Brain microvascular endothelial cell (primary cell): ENCODE measurements at regions not wholly inside any gene's neighbourhood (a gene's known extent, or its start where the extent isn't known, plus 50 kb on each side); places are given as distances from the start of the nearest gene placed in this dataset.
"Not testable (repeated sequence)": the region's sequence is repeated elsewhere in the genome, so short reads cannot be mapped to it uniquely, and the experiment has no call there.

Source experiments
- DNase-seq: peaks from one replicate; pipeline ENCODE4 v3.0.0-alpha.2; 2020
- H3K27ac ChIP-seq: fragments of 250-450 bp; sonication (Bioruptor Pico); 2 replicates; pipeline ENCODE4 v1.5.1; 2020; ENCODE audit warnings: mild to moderate bottlenecking, moderate library complexity
- H3K27me3 ChIP-seq: fragments of 250-450 bp; sonication (Bioruptor Pico); replicated peaks from 2 replicates; pipeline ENCODE4 v1.5.1; 2020; ENCODE audit warnings: mild to moderate bottlenecking
- H3K36me3 ChIP-seq: fragments of 250-450 bp; sonication (Bioruptor Pico); replicated peaks from 2 replicates; pipeline ENCODE4 v1.5.1; 2020; ENCODE audit warnings: mild to moderate bottlenecking
- H3K4me3 ChIP-seq: 2 replicates; pipeline ENCODE4 v1.5.1; 2011; ENCODE audit warnings: low read depth, mild to moderate bottlenecking, control low read depth, low read length, moderate library complexity
- in situ Hi-C: cut with HindIII; loops from 2 replicates; pipeline ENCODE4 v1.10.0; 2017; ENCODE audit warnings: low sequenced_read_pairs, low pct_ligation_motif_present
- TF ChIP-seq, protein P1 (sequence below): IDR thresholded peaks from 2 replicates; pipeline ENCODE4 v1.5.1; 2011; ENCODE audit warnings: low read depth, mild to moderate bottlenecking, moderate library complexity, low read length, control low read depth, inconsistent platforms; ENCODE audit errors: missing control alignments

DNA sequence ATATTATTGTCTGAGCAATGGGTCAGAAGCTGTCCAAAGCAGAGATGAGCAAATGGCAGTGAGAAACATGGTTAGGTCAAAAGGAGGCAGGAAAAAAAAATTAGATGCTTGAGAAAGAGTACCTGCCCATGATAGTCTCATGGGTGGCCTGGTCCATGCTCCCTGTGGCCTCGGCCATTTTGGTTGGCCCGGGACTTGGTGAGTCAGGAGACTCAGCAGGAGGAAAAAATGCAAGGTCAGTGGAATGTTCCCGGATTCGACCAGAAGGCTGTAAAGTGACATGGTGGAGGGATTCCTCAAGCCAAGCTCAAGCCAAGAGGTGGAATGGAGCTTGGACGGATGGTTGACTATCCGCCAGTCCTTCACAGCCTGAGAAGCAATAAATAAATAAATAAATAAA is 236.7 kb downstream of the ASMT start:
- TF ChIP-seq, protein P1, sequence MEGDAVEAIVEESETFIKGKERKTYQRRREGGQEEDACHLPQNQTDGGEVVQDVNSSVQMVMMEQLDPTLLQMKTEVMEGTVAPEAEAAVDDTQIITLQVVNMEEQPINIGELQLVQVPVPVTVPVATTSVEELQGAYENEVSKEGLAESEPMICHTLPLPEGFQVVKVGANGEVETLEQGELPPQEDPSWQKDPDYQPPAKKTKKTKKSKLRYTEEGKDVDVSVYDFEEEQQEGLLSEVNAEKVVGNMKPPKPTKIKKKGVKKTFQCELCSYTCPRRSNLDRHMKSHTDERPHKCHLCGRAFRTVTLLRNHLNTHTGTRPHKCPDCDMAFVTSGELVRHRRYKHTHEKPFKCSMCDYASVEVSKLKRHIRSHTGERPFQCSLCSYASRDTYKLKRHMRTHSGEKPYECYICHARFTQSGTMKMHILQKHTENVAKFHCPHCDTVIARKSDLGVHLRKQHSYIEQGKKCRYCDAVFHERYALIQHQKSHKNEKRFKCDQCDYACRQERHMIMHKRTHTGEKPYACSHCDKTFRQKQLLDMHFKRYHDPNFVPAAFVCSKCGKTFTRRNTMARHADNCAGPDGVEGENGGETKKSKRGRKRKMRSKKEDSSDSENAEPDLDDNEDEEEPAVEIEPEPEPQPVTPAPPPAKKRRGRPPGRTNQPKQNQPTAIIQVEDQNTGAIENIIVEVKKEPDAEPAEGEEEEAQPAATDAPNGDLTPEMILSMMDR = no peak
- DNase-seq = peak; percentile 3
- Histone ChIP-seq H3K27me3 (no peaks in the 10 kb centered on the region), H3K4me3 (no peak overlapping the region), H3K36me3 (no peaks in the 10 kb centered on the region), H3K27ac (no peak overlapping the region)
- in situ Hi-C loops = no loop called here

DNA sequence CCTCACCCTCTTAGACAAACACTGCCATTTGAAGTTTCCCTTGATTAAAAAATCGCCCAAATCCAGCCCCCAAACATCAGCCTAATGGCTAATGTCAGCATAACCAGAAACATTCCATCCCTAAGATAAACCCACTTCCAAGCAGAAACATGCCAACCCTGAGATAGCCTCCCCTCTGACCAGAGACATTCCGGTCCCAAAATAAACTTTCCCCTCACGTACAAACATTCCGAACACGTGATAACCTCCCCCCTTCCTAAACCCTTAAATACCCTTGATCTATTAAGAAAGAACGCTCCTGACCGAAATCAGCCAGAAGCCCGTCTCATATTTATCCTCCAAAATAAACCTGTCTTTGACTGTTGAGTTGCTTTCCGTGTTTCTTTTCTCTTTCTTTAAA is 237.2 kb downstream of the ASMT start:
- no peak for DNase-seq
- TF ChIP-seq, protein P1 = no peak
- no peak overlapping the region for H3K4me3 ChIP-seq
- H3K36me3 ChIP-seq = no peaks in the 10 kb centered on the region
- H3K27me3 ChIP-seq = no peaks in the 10 kb centered on the region
- no peak overlapping the region for H3K27ac ChIP-seq
- in situ Hi-C loops = no loop called here

DNA sequence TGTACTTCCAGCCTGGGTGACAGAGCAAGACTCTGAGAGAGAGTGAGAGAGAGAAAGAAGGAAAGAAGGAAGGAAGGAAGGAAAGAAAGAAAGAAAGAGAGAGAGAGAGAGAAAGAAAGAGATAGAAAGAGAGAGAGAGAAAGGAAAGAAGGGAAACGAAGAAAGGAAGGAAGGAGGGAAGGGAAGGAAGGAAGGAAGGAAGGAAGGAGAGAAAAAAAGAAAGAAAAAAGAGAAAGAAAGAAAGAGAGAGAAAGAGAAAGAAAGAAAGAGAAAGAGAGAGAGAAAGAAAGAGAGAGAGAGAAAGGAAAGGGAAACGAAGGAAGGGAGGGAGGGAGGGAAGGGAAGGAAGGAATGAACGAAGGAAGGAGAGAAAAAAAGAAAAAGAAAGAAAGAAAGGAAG is 238.6 kb downstream of the ASMT start:
- Histone ChIP-seq H3K36me3 (no peaks in the 10 kb centered on the region), H3K27ac (no peak overlapping the region), H3K27me3 (no peaks in the 10 kb centered on the region), H3K4me3 (no peak overlapping the region)
- in situ Hi-C loops = no loop called here
- TF ChIP-seq, protein P1 = no peak
- DNase-seq = no peak

DNA sequence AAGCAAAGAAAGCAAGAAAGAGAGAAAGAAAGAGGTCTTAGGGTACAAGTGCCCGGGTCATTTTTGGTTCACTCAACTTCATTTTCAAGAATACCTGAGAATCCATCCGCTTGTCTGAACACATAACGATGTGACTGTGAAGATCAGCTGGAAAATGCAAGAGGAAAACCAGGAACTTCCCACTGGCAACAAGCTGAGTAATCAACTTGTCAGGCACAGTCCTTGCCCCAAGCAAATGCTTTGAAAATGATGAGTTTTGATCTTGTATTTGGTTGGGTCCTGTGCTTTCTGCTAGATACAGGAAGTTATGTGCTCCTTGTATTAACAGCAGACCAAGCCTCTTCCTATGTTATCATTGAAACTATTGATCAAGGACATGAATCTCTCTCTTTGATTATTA is 239.1 kb downstream of the ASMT start:
- no peaks in the 10 kb centered on the region for H3K27me3 ChIP-seq
- in situ Hi-C loops = no loop called here
- H3K36me3 ChIP-seq = no peaks in the 10 kb centered on the region
- no peak overlapping the region for H3K4me3 ChIP-seq
- H3K27ac ChIP-seq = no peak overlapping the region
- TF ChIP-seq, protein P1 = no peak
- DNase-seq = no peak

DNA sequence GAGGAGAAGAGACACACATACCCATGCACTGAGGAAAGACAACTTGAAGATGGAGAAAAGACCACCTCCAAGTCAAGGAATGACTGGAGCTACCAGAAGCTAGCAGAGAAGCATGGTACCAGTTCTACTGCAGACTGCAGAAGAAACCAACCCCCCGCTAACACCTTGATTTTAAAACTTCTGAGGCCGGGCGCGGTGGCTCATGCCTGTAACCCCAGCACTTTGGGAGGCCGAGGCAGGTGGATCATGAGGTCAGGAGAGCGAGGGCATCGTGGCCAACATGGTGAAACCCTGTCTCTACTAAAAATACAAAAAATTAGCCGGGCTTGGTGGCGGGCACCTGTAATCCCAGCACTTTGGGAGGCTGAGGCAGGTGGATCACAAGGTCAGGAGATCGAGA is 240.0 kb downstream of the ASMT start:
- in situ Hi-C loops, H3K27ac ChIP-seq, H3K4me3 ChIP-seq, H3K36me3 ChIP-seq, DNase-seq, H3K27me3 ChIP-seq: not testable (repeated sequence)

DNA sequence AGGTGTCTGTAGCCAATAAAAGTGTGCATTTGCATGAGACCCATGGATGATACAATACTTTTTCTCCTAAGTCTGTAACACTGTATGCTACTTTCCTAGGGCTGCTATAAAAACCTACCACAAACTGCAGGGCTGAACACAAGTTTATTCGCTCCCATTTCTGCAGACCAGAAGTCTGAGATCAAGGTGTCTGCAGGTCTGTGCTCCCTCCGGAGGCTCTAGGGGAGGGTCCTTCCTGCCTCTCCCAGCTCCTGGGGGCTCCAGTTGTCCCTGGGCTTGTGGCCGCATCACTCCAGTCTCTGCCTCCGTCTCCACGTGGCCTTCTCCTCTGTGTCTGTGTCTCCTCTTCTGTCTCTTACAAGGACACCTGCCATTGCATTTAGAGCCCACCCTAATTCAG is 244.4 kb downstream of the ASMT start:
- H3K27ac ChIP-seq, in situ Hi-C loops, DNase-seq, H3K36me3 ChIP-seq, H3K4me3 ChIP-seq, H3K27me3 ChIP-seq: not testable (repeated sequence)

DNA sequence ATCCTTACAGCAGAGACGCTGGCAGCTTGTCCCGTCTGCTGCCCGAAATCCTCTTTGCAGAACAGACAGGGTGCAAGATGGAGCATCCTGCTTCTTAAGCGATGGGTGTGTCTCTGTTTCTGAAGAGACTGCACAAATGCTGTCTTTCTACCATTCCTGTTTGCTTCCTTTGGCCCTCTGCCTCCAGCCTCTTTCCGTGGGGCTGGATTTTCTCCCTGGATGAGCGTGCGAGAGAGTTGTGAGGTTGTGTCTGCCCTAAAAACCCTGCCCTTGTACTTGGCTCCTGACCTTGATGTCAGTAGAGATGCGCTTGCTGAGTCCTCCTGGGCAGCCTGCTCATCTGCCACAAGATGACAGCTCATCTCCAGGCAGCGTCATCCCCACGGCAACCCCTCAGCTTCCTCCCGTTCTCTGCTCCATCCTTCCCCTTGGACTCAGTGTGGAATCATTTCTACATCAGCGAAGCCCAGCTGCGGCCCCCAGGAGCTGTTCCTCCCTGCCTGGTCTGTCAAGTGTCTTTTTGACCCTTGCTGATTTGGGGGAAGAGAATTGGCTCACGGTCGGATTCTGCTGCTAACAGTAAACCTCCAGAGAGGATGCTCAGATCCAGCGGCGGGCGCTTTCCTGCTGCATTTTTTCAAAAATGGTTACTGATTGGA is 246.2 kb downstream of the ASMT start:
- Histone ChIP-seq H3K27ac (no peak overlapping the region), H3K36me3 (no peaks in the 10 kb centered on the region), H3K27me3 (no peaks in the 10 kb centered on the region), H3K4me3 (no peak overlapping the region)
- TF ChIP-seq, protein P1 = no peak
- in situ Hi-C loops = no loop called here
- DNase-seq = no peak

DNA sequence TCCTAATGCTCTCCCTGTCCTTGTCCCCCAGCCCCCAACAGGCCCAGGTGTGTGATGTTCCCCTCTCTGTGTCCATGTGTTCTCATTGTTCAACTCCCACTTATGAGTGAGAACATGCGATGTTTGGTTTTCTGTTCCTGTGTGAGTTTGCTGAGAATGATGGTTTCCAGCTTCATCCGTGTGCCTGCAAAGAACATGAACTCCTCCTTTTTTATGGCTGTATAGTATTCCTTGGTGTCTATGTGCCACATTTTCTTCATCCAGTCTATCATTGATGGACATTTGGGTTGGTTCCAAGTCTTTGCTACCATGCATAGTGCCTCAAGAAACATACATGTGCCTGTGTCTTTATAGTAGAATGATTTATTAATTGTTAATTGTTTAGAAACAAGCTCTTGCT is 249.1 kb downstream of the ASMT start:
- DNase-seq, H3K36me3 ChIP-seq, in situ Hi-C loops, H3K27ac ChIP-seq, H3K27me3 ChIP-seq, H3K4me3 ChIP-seq: not testable (repeated sequence)
